HEK293T (cell line): ENCODE measurements at regions not wholly inside any gene's neighbourhood (a gene's known extent, or its start where the extent isn't known, plus 50 kb on each side); places are given as distances from the start of the nearest gene placed in this dataset.

Experiments used
- ARNT ChIP-seq: fragments of 450-650 bp; IDR thresholded peaks from 2 replicates; pipeline ENCODE4 v1.6.1; 2017; ENCODE audit warnings: mild to moderate bottlenecking
- BHLHE40 ChIP-seq: fragments of 450-650 bp; IDR thresholded peaks from 2 replicates; pipeline ENCODE4 v1.6.1; 2016; ENCODE audit warnings: mild to moderate bottlenecking, moderate library complexity, borderline replicate concordance
- ELF4 ChIP-seq: fragments of 450-650 bp; IDR thresholded peaks from 2 replicates; pipeline ENCODE4 v1.6.1; 2017; ENCODE audit warnings: antibody characterized with exemption
- FOXA1 ChIP-seq: fragments of 450-650 bp; IDR thresholded peaks from 2 replicates; pipeline ENCODE4 v1.6.1; 2016; ENCODE audit warnings: mild to moderate bottlenecking
- FOXK2 ChIP-seq: fragments of 450-650 bp; IDR thresholded peaks from 2 replicates; pipeline ENCODE4 v1.6.1; 2016; ENCODE audit warnings: mild to moderate bottlenecking
- FOXM1 ChIP-seq: fragments of 450-650 bp; IDR thresholded peaks from 2 replicates; pipeline ENCODE4 v1.6.1; 2017; ENCODE audit warnings: mild to moderate bottlenecking, borderline replicate concordance
- HDGF ChIP-seq: fragments of 450-650 bp; IDR thresholded peaks from 2 replicates; pipeline ENCODE4 v1.6.1; 2017; ENCODE audit warnings: antibody characterized with exemption, borderline replicate concordance
- L3MBTL2 ChIP-seq: fragments of 450-650 bp; conservative IDR thresholded peaks from 2 replicates; pipeline ENCODE4 v1.6.1; 2016; ENCODE audit warnings: mild to moderate bottlenecking
- LEF1 ChIP-seq: fragments of 450-650 bp; IDR thresholded peaks from 2 replicates; pipeline ENCODE4 v1.6.1; 2017; ENCODE audit warnings: mild to moderate bottlenecking, borderline replicate concordance
- NFRKB ChIP-seq: fragments of 450-650 bp; IDR thresholded peaks from 2 replicates; pipeline ENCODE4 v1.6.1; 2016; ENCODE audit warnings: mild to moderate bottlenecking, moderate library complexity
- SP1 ChIP-seq: fragments of 450-650 bp; IDR thresholded peaks from 2 replicates; pipeline ENCODE4 v1.6.1; 2017
- SUZ12 ChIP-seq: fragments of 450-650 bp; IDR thresholded peaks from 2 replicates; pipeline ENCODE4 v1.6.1; 2016; ENCODE audit warnings: mild to moderate bottlenecking
- TARDBP ChIP-seq: fragments of 450-650 bp; IDR thresholded peaks from 2 replicates; pipeline ENCODE4 v1.6.1; 2016
- ZNF384 ChIP-seq: fragments of 450-650 bp; IDR thresholded peaks from 2 replicates; pipeline ENCODE4 v1.6.1; 2016

- TF ChIP-seq FOXK2 (no peak), HDGF (no peak), FOXM1 (no peak), BHLHE40 (no peak), NFRKB (no peak), ZNF384 (no peak), L3MBTL2 (no peak), SP1 (no peak), SUZ12 (no peak), ELF4 (no peak), ARNT (no peak), LEF1 (no peak), TARDBP (no peak), FOXA1 (no peak)
Measured at GRCh38 chr9:107839371-107839770, 349.8 kb upstream of the KLF4 start.
